ENCODE measurements at regions not wholly inside any gene's neighbourhood (a gene's known extent, or its start where the extent isn't known, plus 50 kb on each side); places are given as distances from the start of the nearest gene placed in this dataset.

- no peak for TF ChIP-seq ZFP36 (IDR thresholded peaks at IDR 0.05; ENCODE audit: borderline replicate concordance, partially characterized antibody)
- no peak for TF ChIP-seq POLR2A (IDR thresholded peaks at IDR 0.05; ENCODE audit: low read length)
- TF ChIP-seq JUNB (IDR thresholded peaks at IDR 0.05), result no peak
- no peak for TF ChIP-seq CBX2 (IDR thresholded peaks at IDR 0.05; ENCODE audit: borderline replicate concordance, low read depth)
- no peak for TF ChIP-seq RAD21 (conservative IDR thresholded peaks at IDR 0.05 in 1 of 2, IDR thresholded peaks at IDR 0.05 in 1 of 2)
Measured at GRCh38 chr4:146098397-146098796, 77.1 kb upstream of the LSM6 start.

Data from A549 (cell line).